ENCODE measurements at regions not wholly inside any gene's neighbourhood (a gene's known extent, or its start where the extent isn't known, plus 50 kb on each side); places are given as distances from the start of the nearest gene placed in this dataset.

DNA sequence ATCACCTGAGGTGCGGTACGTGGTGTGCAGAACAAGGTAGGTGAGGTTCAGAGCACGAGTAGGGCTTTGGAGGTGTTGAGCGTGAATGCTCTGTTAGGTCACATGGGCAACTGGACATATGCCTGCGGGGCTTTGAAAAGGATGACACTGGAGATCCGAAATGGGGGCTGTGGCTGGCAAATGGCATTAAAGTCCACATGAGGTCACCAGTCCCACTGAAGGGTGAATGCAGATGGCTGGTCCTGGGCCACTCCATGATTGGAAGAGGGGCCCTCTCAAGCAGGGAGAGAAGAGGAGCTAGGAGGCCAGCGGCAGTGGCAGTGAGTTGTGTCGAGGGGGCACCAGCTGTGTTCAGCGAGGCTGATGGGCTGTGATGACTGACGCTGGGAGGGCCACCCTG, 254.9 kb upstream of the SHH start:
- no peak for TF ChIP-seq EZH2 (IDR thresholded peaks at IDR 0.05; ENCODE audit: insufficient read depth, poor library complexity, severe bottlenecking)
- TF ChIP-seq EZH2phosphoT487 (IDR thresholded peaks at IDR 0.05; ENCODE audit: insufficient read depth, low read depth), result no peak

Measured in GM23248 (cell line).